CD4-positive, alpha-beta T cell treated with Interleukin-15 for 1 hour (primary cell): ENCODE measurements at regions not wholly inside any gene's neighbourhood (a gene's known extent, or its start where the extent isn't known, plus 50 kb on each side); places are given as distances from the start of the nearest gene placed in this dataset.
"Not testable (repeated sequence)": the region's sequence is repeated elsewhere in the genome, so short reads cannot be mapped to it uniquely, and the experiment has no call there.

Source experiments
- DNase-seq: peaks from one replicate; pipeline ENCODE4 v3.0.0-alpha.2; 2020

- DNase-seq = no peak
Measured at GRCh38 chr20:48141660-48142515, 356.6 kb upstream of the SULF2 start.

DNA sequence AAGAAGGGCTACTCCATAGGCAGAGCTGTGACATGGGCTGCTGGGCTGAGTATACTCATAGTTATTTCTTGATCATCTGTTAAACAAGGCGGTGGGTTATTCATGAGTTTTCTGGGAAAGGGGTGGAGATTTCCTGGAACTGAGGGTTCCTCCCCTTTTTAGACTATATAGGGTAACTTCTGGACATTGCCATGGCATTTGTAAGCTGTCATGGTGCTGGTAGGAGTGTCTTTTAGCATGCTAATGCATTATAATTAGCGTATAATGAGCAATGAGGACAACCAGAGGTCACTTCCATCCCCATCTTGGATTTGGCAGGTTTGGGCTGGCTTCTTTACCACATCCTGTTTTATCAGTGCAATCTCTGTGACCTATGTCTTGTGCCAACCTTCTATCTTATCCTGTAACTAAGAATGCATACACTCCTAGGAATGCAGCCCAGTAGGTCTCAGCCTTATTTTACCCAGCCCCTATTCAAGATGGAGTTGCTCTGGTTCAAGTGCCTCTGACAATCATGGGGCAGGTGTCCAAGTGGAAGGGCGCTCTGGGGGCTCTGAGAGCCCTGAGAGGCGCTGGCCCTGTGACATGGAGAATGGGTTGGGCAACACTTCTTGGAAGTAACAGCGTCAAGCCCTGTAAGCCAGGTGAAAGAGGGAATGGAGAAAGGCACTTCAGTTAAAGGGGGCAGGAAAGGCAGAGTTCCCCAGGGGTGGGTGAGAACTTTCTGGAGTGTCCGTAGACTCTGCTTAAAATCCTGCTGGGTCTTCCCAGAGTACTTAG lies 354.2 kb upstream of the SULF2 start:
- DNase-seq = no peak

GRCh38 chr20:48132834-48133233 lies 347.6 kb upstream of the SULF2 start:
- no peak for DNase-seq

DNA sequence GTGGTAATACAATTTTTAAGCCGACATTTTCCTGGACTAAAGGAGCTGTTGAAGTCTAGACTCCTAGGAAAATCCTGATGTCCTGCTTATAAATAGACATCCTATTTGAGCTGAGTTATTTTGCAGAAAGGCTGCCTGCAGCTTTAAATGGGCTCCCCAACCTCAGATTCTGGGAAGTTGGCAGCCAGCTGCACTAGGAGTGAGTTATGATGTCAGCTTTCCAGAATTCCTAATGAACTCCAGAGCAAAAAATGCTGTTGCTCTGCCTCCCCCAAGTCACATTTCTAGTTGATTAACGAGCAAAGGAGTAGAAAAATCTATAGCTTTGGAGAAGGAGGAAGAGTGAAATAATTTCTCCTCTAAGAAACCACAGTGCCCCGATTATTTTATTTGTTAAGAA lies 346.3 kb upstream of the SULF2 start:
- DNase-seq = no peak

DNA sequence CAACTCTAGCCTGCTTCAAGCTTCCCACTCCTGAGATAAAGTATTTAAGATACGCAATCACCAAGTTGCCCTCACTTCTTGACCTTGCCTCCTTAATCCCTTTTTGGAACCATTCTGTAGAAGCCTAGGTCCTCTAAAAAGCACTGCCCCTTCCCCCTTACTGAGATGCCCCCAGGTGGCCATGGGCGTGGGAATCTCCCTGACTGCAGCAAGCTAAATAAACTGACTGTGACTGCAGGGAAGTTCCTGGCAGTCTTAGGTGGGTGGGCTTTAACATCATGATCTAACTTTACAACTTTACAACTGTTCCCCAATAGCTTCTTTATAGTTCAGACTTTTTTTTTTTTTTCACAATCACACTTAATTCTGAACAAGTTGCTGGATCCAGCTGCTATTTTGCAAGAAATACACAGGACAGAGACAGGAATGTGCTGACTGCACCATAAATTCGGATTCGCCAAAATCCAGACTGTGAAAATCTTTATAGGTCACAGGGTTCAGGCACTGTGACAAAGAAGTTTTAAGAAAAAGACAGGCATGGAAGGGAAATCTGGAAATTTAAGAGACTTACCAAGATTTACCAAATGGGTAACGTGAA lies 344.2 kb upstream of the SULF2 start:
- DNase-seq = no peak

- no peak for DNase-seq
Measured at GRCh38 chr20:48128436-48128835, 343.2 kb upstream of the SULF2 start.

DNA sequence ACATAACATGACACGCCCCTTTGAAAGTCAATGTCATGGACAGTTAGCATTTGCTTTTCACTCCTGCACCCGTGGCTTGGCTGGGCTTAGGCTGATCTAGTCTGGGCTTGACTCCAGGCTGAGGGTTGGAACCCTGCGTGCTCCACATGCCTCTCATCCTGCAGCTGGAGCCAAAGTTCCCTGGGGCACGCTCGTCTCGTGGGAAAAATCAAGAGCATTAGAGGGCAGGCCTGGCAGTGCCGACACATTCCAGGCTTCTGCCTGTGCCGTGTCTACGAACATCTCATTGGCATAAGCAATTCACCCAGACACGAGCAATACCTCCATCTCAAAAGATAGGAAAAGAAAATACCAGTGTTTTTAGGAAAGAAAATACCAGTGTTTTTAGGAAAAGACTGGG lies 342.7 kb upstream of the SULF2 start:
- DNase-seq = not testable (repeated sequence)

DNA sequence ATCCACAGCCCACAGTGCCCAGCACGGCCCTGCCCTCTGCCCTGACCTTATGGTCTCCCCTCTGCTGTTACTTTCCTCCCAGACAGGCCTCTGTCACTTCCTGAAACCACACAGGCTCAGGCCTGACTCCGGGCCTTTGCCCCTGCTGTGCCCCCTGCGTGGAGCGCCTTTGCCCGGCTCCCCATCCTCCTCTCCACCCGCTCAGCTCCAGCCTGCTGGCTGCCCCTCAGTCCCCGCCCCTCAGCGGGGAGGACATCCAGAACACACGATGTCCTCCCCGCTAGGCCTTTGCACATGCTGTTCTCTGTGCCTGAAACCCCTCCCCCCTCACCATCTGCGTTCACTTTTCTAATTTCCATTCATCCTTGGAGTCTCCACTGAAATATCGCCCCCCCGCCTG lies 341.9 kb upstream of the SULF2 start:
- not testable (repeated sequence) for DNase-seq

- no peak for DNase-seq
Measured at GRCh38 chr20:48126227-48126740, 341.0 kb upstream of the SULF2 start.

GRCh38 chr20:48124960-48125359 lies 339.7 kb upstream of the SULF2 start:
- no peak for DNase-seq

- DNase-seq = no peak
Measured at GRCh38 chr20:48124181-48124782, 339.0 kb upstream of the SULF2 start.

- no peak for DNase-seq
Measured at GRCh38 chr20:48120120-48120519, 334.8 kb upstream of the SULF2 start.

- not testable (repeated sequence) for DNase-seq
Measured at GRCh38 chr20:48119389-48119788, 334.1 kb upstream of the SULF2 start.

DNA sequence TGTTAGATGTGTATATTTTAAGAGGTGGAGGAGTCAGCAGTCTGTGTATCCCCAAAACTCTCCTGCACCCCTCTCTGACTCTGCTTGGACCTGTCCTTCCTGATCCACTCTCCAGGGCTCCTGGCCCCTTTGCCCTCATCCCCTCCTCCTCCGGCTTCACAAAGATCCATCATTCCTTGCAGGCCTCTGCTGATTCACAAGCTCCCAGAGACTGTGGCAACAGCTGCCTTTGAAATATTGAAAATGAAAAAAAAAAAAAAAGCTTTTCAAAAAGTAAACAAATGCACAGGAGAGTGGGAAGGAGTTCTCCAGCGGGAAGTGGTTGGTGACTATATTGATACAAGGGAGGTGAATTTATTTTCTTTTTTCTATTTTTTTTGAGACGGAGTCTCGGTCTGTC lies 330.2 kb upstream of the SULF2 start:
- no peak for DNase-seq

DNA sequence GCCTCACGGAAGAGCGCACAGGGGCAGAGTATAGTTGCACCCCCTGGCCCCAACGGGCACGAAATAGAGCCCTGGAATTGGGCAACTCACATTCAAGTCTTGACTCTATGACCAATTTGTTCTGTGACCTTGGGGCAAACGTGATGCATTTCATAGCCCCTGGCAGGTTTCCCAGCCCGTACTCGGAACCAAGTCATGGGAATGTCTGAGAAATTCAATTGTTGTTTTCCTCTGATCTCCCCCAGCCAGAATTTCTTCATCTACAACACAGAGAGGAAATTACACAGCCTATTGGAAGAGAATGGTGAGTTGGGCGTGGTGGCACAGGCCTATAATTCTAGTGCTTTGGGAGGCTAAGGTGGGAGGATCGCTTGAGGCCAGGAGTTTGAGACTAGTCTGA lies 322.3 kb upstream of the SULF2 start:
- DNase-seq = no peak

- no peak for DNase-seq
Measured at GRCh38 chr20:48106428-48106827, 321.1 kb upstream of the SULF2 start.

GRCh38 chr20:48105526-48105925 lies 320.2 kb upstream of the SULF2 start:
- DNase-seq = no peak

DNA sequence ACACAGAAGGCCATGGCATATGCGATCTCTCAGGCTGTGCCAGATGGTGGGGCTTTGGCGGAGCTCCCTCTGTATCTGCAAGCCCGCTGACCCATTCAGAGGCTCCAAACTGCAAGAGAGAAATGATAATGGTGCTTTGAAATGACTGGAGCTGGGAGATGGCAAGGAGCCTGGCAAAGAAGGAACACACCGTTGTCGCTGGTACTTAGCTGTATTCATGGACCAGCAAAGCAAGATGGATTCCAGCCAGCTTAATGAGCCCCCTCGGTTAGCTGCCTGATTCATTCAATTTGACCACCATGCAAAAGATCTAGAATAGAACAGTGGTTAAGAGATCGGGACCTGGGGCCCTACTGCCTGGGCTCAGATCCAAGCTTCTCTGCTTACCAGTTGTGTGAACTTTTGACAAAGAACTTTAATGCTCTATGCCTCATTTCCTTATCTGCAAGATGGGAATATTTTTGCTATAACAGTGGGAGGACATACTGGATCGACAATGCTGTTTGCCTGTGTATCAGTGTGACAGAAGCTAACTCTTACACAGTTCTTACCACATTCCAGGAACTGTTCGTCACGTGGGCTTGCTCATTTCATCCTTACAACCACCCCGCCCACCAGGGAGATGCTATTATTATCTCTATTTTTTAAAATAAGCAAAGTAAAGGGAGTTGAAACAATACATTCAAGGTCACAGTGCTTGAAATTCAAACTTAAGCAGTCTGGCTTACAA lies 317.8 kb upstream of the SULF2 start:
- DNase-seq = no peak

DNA sequence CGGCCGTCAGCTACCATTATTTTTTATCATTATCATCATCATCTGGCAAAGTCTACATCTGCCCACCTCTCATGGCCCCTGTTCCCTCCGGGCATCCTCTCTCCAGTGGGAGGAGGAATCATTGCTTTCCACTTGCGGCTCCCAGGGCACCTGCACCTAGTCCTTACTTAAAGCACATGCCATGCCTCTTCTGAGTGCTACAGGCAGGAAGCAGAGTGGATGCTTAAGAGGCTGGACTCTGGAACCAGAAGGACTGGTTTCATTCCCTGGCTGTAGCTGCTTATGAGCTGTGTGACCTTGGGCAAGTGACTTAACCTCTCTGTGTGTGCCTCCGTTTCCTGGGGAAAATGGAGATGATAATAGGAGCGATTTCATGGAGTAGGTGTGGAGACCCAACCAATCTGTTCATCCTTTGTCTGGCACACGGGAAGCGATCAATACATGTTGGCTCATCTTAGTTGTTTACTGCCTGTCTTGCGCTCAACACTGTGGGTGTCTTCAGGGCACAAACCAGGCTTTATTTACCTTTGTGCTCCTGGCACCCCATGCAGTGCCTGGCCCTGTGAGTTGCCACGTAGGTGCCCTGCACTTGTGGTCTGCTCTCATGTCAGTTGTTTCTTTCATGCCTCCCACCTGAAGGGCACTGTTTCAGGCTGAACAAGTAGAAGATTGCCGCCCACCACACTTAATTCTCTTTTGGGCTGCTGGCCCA lies 317.0 kb upstream of the SULF2 start:
- no peak for DNase-seq

- DNase-seq = no peak
Measured at GRCh38 chr20:48100483-48100882, 315.2 kb upstream of the SULF2 start.

- no peak for DNase-seq
Measured at GRCh38 chr20:48098866-48099265, 313.6 kb upstream of the SULF2 start.

GRCh38 chr20:48098099-48098498 lies 312.8 kb upstream of the SULF2 start:
- no peak for DNase-seq
